NCI-H1092 treated with DMSO at 0.1 percent for 48 hours (cell line): ENCODE measurements at regions not wholly inside any gene's neighbourhood (a gene's known extent, or its start where the extent isn't known, plus 50 kb on each side); places are given as distances from the start of the nearest gene placed in this dataset.

ENCODE experiments used
- DNase-seq: peaks from one replicate; lab custom pipeline; 2025; lab: John Stamatoyannopoulos, UW

DNA sequence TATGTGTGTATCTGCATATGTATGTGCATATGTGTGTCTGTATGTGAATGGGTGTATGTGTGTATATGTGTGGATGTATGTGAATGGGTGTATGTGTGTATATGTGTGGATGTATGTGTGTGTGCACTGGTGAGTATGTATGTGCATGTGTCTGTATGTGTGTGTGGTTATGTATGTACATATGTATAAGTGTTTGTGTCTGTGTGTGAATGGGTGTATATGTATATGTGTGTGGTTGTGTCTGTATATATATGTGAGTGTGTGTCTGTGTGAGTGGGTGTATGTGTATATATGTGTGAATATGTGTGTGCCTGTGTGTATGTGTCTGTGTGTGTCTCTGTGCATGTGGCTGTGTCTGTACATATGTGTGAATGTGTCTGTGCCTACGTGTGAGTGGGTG is 748.4 kb upstream of the HS6ST1 start:
- DNase-seq = no peak

GRCh38 chr2:129067953-129068352 is 749.3 kb upstream of the HS6ST1 start:
- DNase-seq = no peak

DNA sequence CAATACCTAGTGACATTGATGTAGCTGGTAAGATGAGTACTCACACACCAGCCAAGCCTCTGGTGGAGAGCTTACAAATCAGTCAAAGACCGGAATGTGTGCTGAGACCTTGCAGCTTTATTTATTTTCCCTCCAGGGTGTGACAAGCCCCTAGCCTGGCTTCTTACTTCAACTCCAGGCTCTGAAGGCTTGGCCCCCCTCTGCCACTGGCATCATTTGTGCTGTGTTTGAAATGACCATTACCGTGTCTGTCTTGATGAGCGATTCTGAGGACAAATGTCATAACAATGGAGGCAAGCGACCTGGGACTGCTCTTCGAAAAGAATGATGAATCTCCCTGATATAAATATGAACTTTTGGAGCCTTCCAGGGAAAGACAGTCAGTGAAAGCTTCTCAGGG is 749.9 kb upstream of the HS6ST1 start:
- no peak for DNase-seq

DNA sequence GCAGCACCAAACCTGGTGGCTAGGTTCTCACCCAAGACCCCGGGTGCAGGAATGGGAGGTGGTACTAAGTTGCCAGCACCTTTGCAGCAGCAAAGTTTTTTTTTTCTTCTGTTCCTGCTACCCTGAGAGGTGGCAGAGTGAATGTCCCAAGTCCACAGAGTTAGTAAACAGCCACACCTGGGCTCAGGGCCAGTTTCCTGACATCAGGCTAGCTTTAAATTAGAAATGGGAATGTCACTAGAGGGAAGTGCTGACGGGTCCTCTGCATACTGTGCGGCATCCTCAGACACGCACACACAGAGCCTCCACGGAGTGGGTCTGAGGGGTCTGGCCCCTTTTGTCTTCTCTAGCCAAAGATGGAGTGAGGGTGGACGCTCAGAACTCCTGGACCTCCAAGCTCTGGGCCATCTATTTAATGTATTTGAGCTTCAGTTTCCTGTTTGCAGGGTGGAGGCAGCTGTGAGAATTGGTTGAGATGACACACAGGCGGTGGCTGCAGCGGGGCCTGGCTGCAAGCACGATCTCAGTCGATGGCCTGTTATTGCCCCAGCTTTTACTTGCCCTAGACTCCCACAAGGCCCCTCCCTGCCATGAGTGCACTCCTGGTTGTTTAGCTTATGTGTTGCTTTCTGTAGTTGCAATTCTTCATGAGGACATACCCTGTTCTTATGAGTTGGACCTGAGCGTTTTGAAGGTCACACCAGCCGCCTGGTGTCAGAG is 751.4 kb upstream of the HS6ST1 start:
- DNase-seq = no peak

DNA sequence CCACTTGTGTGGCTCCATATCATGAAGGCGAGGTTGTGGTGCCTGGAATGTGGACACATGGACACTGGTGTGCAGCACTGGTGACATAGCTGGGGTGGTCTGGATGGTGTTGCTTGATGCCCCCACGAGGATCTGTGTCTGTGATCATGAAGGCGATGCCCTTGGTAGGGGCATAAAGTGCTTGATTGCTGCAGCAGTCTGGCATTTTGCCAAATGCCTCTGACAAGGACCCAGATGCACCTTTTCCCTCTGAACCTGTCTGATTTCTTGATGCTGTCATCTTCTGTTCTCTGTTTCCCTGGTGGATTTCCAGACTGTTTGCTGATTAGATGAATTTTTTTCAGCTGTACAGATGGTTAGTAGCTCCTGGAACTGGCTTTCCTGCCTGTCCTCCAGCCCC is 752.0 kb upstream of the HS6ST1 start:
- no peak for DNase-seq

DNA sequence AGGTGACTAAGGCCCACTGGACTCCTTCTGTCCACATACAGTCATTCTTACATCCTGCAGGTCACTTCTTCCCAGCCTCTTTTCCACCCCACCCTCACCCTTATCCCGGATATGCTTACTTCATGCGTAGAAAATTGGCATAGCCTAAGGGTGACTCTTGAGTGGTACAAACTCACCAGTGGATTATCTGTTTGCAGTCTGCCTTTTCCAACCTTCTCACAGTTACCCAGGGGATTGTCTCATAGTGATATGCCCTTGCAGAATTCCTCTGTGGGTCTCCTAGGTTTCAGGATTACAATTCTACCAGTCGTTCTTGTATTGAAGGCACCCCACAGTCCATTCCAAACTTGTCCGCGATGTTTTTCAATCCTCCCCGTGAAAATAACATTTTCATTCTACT is 752.9 kb upstream of the HS6ST1 start:
- DNase-seq = no peak

DNA sequence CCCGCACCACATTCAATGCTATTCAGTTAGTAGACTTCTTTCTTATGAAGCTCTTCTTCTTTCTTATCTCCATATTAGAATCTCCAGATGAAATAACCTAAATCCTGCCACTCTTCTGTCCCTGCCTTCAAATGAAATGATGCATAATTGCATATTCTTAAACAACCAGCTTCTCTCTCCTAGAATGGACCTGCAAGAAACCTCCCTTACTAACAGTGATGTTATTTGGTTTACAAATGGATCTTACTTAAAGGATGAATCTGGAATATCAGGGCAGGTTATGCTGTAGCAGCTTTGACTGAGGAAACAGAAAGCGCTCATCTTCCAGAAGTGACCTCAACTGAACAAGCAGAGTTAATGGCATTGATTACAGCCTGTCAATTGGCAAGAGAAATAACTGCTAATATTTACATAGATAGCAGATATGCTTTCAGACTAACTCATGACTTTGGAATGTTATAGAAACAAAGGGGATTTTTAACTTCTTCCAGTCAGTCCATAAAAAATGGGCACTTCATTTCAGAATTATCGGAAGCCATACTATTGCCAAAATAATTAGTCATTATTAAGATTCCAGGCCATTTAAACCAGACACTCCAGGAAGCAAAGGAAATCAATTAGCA is 755.7 kb upstream of the HS6ST1 start:
- DNase-seq = no peak

DNA sequence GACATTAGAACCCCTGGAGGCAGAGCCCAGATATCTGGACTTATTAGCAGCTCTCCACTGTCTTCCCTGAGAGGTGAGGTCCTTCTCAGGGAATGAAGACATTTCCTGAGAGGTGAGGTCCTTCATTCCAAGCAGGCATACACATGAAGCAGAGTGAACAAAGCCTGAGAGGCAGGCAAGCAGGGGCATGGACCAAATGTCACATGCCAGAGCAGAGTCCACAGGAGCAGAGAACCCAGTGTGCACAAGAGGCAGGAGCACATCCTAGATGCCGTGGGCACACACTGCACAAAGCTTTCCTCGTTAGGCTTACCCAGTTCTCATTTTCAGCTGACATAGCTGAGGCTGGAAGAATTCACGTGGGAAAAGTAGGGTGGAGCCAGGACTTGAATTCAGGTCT is 759.9 kb upstream of the HS6ST1 start:
- no peak for DNase-seq

DNA sequence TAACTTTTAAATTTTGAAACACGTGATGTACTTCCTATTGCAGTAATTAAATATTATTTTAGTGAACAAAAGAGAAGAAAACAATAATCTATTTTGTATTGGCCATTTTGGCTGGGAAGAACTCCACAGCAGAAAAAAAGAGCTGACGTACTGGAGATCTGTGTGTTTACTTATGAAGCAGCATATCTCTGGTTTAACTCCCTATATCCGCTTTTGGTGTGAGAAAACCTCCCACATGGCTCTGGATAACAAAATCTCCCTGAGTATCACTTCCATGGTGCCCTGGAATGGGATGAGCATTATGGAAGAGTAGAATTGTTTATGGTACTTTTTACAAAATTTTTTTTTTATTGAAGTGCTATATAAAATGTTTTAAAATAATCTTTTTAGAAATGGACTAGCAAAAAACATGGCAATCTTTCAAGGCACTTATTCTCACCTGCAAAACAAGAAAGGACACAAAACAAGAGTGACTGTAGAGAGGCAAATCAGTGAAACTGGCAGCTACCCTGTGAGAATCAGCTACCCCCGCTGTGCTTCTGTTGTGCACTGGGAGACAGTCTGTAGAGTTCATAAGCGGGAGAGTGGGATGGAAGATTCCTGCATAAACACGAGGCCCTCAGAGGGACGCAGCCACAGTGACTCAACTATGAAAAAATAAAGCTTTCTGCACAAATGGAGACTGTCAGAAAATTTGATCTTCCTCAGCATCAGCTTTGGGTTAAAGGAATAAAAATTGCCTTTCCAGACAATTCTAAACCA is 762.2 kb upstream of the HS6ST1 start:
- DNase-seq = no peak

DNA sequence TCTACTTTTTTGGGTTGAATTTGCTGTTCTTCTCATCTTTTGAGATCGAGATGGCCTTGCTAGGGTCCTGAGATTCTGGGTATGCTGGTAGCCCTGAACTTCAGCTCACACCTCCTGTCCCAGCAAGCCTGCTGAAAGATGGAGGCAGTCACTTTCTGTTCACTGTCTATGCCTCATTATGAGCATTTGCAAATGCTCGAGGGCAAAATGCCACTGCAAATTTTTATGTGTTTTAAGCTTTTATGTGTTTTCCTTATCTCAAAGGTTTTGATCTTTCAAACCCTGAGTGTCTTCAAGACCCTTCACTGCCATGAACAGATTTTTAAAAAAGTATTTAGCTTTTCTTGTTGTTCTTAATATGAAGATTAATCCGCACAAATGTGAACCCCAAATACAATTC is 766.7 kb upstream of the HS6ST1 start:
- no peak for DNase-seq

DNA sequence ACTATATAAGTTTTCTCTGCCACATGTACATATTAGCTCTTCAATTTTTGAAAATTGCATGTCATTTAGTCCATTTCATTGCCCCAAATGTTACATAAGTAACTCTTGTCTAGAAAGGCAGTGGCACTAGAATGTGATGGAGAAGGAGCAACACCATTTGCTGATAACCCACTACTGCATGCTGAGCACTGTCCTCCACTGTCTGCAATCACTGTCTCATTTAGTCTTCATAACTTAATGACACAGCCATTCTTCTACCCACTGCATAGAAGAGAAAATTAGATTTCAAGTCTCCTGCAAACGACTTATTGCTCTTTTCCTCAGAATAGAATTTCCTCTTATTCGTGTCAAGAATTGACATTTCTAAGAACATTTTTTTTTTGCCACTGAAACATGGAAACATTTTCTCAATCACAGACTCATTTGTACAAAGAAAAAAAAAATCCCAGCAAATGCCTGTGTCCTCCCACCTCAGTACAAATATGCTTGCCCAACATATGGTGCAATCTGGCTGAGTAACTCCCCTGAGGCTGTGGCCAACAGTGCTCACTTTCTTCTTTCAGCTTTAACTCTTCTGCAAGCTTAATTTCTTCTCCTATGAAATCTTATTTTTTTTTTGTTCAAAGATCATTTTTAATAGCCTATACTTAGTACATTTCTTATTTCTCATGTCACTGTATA is 768.6 kb upstream of the HS6ST1 start:
- DNase-seq = no peak

DNA sequence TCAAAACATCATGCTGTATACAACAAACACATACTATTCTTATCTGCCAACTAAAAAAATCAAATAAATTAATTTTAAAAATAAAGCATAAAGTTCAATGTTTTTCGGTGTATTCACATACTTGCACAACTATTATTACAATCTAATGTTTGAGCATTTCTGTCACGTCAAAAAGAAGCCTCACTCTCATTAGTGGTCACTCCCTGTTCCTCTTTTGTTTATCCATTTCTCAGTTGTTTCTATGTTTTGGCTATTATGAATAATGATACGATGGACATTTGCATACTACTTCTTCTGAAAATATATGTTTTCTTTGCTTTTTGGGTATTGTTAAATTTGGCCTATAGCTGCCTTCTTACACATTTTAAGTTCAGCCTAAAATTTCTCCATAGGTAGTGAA is 773.0 kb upstream of the HS6ST1 start:
- DNase-seq = no peak

DNA sequence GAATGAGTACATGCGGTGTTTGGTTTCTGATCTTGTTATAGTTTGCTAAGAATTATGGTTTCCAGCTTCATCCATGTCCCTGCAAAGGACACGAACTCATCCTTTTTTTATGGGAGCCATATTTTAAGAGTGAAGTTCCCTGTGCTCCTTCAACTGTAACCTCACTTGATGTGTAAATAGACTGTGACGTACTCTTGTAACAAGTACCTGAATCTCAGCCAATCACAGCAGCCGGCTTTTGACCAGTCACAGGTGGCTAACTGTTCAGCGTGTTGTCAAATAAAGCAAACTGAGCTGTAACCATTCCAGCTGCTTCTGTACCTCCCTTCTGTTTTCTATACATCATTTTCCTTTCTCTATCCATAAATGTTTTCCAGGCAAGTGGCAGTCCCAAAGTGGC is 774.3 kb upstream of the HS6ST1 start:
- peak; percentile 79 for DNase-seq

DNA sequence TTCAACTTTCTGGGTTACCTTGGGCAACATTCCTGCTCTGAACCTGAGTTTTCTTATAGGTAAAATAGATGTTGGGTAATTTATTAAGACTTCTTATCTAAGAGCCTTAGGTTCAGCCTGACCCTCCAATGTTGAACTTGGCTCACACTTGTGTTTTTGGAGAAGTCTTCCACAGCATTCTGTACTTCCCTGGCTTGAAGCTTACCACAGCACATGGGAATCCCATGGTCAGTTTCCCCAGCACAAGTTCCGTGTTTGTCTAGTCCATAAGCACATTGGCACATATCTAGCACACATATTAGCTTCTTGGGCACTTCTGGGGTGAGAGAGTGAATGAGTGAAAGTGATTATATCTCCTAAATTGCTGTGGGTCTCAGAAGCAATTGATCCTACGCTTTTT is 782.5 kb upstream of the HS6ST1 start:
- DNase-seq = no peak

DNA sequence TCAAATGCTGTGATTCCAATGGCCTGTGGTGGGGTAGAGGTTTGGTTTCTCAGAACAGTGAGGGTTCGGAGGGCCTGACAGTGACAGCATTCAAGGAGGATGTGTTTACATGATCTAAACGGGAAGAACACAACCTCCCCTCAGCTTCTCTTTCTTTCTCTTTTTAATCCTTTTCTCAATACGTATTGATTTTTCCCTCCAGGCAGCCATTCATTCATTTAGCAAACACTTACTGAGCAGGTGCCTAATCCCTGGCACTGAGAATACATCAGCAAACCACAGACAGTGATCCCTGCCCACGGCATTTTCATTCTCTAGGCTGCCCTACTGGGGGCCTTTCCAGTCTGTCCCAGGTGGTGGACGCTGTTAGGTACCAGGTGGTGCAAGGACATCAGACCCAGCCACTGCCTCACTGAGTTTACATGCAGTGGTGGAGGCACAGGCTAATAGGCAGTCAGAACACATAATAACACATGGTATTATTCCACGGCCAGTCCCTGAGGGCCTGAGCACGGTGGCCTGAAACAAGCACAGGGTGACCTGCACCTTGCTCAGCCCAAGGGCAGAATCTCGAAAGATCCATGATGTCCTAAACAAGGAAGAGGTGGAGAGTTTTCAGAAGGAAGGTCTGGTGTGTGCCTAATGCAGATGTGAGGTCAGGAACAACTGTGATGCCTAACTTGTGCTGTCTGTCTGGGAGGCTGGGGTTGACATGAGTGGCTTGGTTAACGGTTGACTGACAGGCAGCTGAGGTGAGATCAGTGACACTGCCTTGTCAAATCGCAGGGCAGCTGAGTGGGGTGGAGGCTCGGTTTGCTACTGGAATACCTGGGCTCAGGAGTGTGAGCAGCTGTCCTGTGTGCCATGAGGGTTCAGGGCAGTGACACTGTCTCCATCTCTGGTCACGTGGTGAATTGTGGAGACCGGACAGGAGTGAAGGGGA is 785.5 kb upstream of the HS6ST1 start:
- DNase-seq = peak; percentile 66

DNA sequence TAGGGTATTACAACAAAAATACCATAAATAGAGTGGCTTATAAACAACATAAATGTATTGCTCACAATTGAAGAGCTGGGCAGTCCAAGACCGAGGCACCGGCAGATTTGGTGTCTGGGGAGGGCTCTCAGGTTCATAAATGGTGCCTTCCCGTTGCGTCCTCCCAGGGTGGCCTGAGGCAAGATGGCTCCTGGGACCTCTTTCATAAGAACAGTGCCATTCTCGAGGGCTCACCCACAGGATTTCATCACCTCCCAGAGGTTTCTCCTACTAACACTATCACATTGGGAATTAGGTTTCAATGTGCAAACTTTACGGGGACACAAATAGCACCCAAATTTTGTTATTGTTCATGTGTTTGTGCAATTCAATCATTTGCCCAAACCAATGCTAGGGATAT is 793.5 kb upstream of the HS6ST1 start:
- DNase-seq = no peak

DNA sequence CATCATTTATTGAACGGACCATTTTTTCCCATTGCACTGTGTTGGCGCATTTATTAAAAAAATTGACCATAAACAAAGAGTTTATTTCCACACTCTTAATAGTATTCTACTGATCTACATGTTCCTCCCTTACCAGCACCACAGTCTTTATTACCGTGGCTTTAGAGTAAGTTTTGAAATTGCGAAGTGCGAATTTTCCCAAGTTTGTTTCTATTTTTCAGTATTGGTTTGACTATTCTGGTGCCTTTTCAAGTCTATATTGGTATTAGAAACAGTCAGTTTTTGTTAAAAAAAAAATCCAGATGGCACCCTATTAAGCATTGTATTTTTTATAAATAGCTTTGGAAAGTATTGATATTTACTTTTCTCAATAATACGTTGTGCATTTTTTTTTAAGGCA is 795.1 kb upstream of the HS6ST1 start:
- DNase-seq = no peak

DNA sequence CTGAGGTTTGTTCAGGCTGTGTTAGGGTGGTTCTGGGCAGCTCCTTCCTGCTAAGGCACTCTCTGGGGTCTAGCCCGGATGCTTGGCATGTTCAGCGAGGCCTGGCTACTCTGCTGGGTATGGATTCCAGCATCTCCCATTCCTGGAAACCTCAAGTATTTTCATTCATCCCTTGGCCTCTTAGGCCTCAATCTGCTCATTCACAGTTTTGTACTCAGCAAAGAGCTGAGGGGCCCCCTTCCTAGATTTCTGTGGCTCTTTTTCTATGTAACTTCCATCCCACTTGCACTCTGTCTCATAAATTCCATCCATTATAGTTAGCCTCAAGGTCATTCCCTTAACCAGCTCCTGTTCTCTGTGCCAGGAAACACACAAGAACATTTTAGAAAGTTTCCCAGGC is 798.8 kb upstream of the HS6ST1 start:
- no peak for DNase-seq

DNA sequence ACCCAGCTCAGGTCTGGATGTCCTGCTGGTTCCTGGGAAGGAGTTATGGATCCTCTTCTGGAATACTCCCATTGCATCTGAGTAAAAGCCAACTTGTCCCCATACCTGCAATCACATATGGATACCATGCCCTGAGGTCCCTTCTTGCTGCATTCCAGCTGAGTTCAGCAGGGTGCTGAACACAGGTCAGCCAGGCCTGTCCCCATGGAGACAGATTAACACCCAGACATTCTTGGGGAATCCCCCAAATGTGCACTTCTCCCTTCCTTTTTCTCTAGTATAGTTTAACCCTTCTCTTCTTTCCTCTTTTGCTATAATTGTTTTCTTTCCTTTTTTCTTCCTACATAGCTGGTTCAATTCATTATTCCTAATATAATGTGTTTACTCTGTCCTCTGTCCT is 799.6 kb upstream of the HS6ST1 start:
- DNase-seq = no peak

GRCh38 chr2:129129087-129129486 is 810.4 kb upstream of the HS6ST1 start:
- DNase-seq = no peak
